ENCODE measurements at regions not wholly inside any gene's neighbourhood (a gene's known extent, or its start where the extent isn't known, plus 50 kb on each side); places are given as distances from the start of the nearest gene placed in this dataset.

DNA sequence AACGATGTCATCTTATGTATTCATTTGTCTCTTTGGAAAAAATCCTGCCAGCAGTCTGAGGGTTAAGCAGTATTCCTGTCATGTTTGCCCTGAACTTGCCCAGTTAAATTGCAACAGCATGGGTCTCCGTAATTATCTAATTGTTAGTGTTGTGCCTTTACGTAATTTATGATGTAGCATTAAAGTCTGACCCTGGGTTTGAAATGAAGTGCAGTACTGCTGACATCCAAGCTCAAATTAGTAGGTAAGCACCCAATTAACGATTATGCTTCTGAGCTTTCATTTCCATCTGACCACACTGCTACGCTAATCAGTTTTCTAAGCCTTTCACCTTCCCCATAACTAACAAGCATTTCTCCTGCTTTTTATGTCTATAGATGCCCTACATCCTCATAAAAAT lies 241.8 kb downstream of the ARRDC4 start:
- no peak for DNase-seq

GRCh38 chr15:98203872-98204660 lies 243.6 kb downstream of the ARRDC4 start:
- DNase-seq, result no peak

GRCh38 chr15:98207928-98208327 lies 247.4 kb downstream of the ARRDC4 start:
- no peak for DNase-seq

DNA sequence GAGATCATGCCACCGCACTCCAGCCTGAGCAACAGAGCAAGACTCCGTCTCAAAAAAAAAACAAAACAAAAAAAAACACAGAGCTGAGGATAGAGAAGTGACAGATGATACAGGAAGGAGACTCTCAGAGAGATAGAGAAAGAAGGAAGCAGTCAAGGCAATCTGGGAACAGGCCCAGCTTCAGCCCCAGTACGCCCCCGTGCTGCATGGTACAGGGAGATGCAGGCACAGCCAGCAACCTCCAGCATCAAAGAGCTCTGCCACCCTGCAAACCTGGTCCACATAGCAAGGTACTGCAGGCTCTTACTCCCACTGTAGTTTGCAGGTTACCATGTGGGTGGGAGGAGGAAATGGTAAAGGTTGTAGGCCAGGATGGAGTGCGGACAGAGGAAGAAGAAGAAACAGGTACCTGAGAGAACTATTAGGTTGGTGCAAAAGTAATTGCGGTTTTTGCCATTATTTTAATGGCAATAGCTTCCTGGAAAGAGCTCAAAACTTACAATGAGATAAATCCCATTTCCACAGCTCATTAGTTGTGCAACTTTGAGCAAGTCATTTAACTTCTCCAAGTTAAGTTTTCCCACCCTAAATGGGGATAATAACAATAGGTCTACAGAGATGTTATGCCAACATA lies 253.0 kb downstream of the ARRDC4 start:
- DNase-seq, result no peak

DNA sequence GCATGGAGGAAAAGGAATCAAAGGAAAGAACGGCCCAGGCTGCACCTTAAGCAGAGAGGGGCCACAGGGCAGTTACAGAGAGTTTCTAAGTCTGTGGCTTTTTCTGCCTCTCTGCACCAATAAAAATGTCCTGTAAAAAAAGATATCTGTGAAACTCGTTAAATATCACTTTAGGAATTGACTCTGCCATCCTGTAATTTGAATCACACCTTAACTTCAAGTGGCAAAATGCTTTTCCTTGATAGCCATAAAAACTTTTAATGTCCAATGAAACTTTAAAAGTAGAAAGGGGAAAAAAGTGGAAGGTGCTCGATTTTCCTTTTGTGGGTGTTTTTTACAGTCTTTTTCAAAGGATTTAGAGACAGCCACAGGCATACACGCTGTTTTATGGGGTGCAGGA lies 255.7 kb downstream of the ARRDC4 start:
- DNase-seq, result no peak

GRCh38 chr15:98217356-98217755 lies 256.9 kb downstream of the ARRDC4 start:
- DNase-seq, result no peak

- no peak for DNase-seq
These were observed 260.6 kb downstream of the ARRDC4 start for GRCh38 chr15:98221144-98221543.

GRCh38 chr15:98221577-98221976 lies 261.1 kb downstream of the ARRDC4 start:
- no peak for DNase-seq

DNA sequence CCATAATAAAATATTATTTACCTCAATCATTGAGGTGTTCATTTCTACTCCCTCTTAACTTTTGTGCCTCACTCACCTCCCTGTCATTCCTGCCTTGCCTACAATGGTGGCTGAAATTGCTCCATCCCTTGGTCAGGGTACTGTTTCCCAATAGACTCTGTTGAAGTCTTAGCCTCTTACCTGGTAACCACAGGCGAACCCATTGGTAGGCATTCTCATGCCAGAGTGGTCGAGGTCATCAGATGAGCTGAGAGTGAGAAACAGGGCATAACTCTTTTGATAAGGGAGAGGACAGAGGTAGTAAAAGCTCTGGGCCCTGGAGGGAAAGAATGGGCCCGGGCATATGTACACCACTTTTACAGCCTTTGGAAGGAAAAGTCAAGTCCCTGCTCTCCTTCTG lies 265.6 kb downstream of the ARRDC4 start:
- no peak for DNase-seq

DNA sequence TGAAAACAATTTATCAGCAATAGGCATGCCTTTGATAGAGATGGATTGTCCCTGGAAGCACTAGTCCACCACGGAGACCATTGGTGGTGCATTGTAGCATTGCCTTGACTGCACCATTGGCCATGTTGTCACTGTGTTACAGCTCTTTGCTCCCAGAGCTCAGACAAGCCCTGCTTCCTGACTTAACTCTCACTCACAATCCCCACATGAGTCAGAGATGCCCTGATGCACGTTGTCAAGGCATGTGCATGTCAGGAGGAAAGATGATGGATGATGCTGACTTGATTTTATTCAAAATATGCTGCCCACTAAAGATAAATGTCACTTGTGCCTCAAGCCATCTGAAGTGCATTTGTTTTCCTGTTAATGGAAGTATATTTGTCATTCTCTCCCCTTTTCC lies 266.1 kb downstream of the ARRDC4 start:
- no peak for DNase-seq

GRCh38 chr15:98228846-98229245 lies 268.3 kb downstream of the ARRDC4 start:
- no peak for DNase-seq

DNA sequence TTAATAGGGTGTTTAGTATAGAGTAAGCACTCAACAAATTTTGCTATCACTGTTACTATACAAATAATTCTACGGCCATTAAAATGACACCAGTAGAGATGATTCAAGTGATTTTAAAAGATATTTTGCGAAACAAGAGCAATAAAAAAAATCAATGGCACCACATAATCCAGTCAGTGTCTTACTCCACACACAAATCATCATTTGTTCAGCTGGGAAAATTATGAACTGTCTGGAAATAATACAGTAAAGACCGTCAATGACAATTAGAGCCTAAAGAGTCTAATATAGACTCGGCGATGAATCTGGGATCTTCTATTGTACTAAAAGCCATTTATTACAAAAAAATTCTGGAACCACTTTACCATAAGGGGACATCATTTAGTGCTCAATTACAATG lies 270.5 kb downstream of the ARRDC4 start:
- no peak for DNase-seq

DNA sequence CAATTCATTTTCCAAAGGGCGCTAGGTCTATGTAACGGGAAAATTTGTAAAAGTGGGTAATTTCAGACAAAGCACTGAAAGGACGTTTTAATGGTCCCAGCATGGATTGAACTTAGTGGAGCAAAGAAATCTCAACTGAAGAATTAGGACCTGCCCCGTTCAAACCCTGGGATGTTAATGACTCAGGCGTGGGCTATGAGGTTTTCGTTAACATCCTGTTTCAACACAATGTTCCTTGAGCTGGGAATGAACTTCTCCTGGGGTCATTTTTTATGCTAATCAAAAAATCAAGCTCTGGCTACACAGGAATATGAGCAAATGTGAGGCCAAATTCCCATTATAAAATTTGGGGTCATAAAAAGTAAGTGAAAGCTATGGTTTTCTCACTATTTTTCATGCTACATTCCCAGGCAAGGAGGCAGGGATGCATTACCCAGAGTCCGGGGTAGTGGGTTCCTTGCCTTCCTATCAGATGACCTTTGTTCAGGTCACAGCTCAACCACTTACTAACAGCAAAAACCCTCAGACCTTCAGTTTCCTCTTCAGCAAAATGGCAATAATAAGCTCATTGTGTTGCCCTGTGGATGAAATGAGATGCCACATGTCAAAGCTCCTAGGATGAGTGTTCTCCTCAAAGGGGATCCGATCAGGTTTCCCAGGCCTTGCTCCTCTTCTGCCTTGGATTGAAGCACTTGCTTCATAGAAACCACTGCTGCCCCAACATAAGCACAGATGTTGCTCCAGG lies 271.4 kb downstream of the ARRDC4 start:
- peak; percentile 0 for DNase-seq

- DNase-seq, result no peak
These were observed 272.3 kb downstream of the ARRDC4 start for GRCh38 chr15:98232761-98233160.

GRCh38 chr15:98233873-98234272 lies 273.4 kb downstream of the ARRDC4 start:
- DNase-seq, result no peak

- DNase-seq, result no peak
These were observed 279.8 kb downstream of the ARRDC4 start for GRCh38 chr15:98240303-98240702.

DNA sequence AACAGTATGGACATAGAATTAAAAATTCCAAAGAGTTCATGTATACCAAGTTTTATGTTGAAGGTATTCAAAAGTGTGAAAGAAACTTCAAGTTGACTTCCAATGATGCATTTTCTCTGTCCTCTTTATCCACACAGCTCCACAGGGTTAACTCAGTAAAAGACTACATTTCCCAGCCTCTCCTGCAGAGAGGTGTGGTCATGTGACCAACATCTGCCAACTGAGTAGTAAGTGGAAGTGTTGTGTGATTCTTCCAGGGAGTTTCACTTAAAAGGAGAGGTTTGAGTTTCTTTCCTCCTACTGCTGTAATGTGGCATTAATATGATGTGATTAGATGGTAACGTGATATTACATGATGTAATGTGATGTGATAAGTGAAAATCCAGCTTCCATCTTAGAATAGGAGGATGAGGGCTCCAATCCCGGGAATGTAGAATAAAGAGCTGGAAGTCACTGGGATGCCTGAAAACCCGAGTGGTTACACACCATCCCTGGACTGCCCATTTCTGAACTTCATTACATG lies 280.6 kb downstream of the ARRDC4 start:
- DNase-seq, result no peak

- DNase-seq, result no peak
These were observed 296.8 kb downstream of the ARRDC4 start for GRCh38 chr15:98257290-98257689.

DNA sequence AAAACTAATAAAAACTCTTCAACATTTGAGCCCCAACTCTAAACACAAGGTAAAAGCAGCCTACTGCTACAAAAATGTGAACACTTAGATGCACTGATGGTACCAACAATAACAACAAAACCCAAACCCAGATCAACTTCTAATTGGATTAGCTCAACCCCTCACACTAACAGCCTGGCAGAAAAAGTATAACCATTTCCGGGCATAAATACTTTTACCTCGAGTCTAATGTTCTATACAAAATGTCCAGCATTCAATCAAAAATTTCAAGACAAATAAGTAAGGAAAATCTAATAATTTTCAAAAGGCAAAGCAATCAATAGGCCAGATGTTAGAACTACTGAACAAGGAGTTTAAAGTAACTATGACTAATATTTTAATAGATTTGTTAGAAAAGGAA lies 303.3 kb downstream of the ARRDC4 start:
- no peak for DNase-seq

DNA sequence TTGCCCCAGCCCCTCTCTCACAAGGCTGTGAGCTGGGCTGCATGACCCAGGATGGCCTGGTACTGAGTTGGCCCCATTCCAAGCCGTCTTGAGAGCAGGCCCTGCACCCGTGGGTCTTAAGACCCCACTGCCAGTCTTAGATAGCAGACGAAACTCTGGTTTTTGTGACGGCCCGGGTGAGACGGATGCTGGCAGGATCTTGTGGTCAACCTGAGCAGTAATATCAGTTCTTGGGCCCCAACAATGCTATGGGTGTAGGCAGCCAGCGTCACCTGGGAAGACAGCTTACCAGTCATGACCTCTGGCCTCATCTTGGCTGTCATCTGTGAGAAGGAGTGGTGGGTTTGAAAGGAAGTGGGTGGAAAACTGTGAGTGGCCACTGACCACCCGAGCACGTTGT lies 305.8 kb downstream of the ARRDC4 start:
- DNase-seq, result no peak

DNA sequence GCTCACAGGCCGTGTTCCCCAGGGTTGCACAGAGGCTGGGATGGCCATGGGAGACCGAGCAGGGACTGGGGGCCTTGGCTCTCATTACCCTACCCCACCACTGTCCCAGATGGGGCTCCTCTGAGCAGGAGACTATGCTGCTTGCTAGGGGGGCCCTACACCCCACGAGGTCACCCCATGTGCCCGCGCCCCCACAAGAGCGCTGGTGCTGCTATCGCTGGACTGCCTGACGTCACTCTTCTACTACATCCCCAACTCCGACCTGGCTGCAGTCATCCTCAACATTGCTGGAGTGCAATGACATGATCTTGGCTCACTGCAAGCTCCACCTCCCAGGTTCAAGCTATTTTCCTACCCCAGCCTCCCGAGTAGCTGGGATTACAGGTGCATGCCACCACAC lies 307.7 kb downstream of the ARRDC4 start:
- no peak for DNase-seq

- DNase-seq, result no peak
These were observed 312.1 kb downstream of the ARRDC4 start for GRCh38 chr15:98272625-98273024.

DNA sequence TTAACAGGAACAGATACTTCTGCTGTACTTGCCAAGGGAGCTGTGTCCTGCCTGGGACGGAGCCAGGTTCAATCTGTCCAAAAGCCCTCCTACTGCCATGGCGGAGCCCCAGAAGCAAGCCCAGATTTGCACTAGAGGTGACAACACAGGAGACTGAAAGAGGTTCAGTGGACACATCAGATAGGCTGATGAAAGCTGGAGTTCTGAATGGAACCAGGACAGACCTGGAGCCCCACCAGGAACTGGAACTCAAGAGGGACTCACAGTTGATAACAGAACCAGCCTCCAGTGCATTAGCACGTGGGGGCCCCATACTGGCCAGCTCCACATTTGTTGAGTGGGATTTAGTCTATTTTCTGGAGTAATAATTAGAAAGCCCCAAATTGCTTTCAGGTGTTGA lies 315.5 kb downstream of the ARRDC4 start:
- DNase-seq, result no peak

DNA sequence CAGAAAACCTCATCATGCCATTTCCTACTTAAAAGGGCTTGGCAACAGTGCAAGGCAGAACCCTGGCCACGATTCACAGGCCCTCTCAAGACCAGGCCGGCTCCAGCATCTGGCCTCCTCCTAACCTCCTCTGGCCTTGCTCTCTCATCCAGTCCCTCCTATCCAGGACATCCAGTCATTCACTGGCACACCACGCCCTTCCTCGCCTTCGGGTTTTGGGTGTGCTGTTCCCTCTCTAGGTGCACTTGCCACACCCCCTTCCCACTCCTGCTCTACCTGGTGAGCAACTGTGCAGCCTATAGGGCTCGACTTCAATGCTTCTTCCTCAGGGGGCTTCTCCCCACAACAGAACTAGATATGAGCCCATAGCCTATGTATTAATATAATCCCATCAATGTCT lies 317.1 kb downstream of the ARRDC4 start:
- DNase-seq, result no peak

Measured in fibroblast of skin of scalp (primary cell).